WTC11 (cell line): ENCODE measurements at regions not wholly inside any gene's neighbourhood (a gene's known extent, or its start where the extent isn't known, plus 50 kb on each side); places are given as distances from the start of the nearest gene placed in this dataset.

Experiments
- HMGA2 ChIP-seq: fragments of 250-450 bp; sonication (Bioruptor Pico); IDR thresholded peaks from 2 replicates; pipeline ENCODE4 v1.4.0; 2021; ENCODE audit warnings: mild to moderate bottlenecking, moderate library complexity
- JUN ChIP-seq: sonication (generic); formaldehyde crosslinking; IDR thresholded peaks from 2 replicates; pipeline ENCODE4 v1.8.0; 2023; ENCODE audit warnings: mild to moderate bottlenecking, missing genetic modification reagents
- NFYB ChIP-seq: sonication (generic); formaldehyde crosslinking; conservative IDR thresholded peaks from 2 replicates; pipeline ENCODE4 v1.8.0; 2022; ENCODE audit warnings: low read depth, missing genetic modification reagents
- NR2C2 ChIP-seq: sonication (generic); formaldehyde crosslinking; IDR thresholded peaks from 2 replicates; pipeline ENCODE4 v1.8.0; 2022; ENCODE audit warnings: mild to moderate bottlenecking, missing genetic modification reagents
- SMAD4 ChIP-seq: sonication (generic); formaldehyde crosslinking; IDR thresholded peaks from 2 replicates; pipeline ENCODE4 v1.8.0; 2022; ENCODE audit warnings: mild to moderate bottlenecking, missing genetic modification reagents
- TCF7 ChIP-seq: sonication (generic); formaldehyde crosslinking; IDR thresholded peaks from 2 replicates; pipeline ENCODE4 v1.8.0; 2022; ENCODE audit warnings: mild to moderate bottlenecking, low read depth, missing genetic modification reagents, moderate library complexity
- TF ChIP-seq, protein P1 (sequence below): sonication (generic); formaldehyde crosslinking; IDR thresholded peaks from 2 replicates; pipeline ENCODE4 v1.8.0; 2022; ENCODE audit warnings: mild to moderate bottlenecking, missing genetic modification reagents
- TF ChIP-seq, protein P2 (sequence below): fragments of 200-600 bp; IDR thresholded peaks from 2 replicates; pipeline ENCODE4 v1.8.0; 2022; ENCODE audit warnings: antibody characterized with exemption
- TF ChIP-seq, protein P3 (sequence below): sonication (generic); formaldehyde crosslinking; IDR thresholded peaks from 2 replicates; pipeline ENCODE4 v1.8.1; 2023; ENCODE audit warnings: mild to moderate bottlenecking, moderate library complexity, missing genetic modification reagents
- TF ChIP-seq, protein P4 (sequence below): sonication (generic); formaldehyde crosslinking; conservative IDR thresholded peaks from 2 replicates; pipeline ENCODE4 v1.8.1; 2022; ENCODE audit warnings: mild to moderate bottlenecking, missing genetic modification reagents
- TF ChIP-seq, protein P5 (sequence below): sonication (generic); formaldehyde crosslinking; IDR thresholded peaks from 2 replicates; pipeline ENCODE4 v1.8.1; 2023; ENCODE audit warnings: mild to moderate bottlenecking, missing genetic modification reagents
- TF ChIP-seq, protein P6 (sequence below): sonication (generic); formaldehyde crosslinking; conservative IDR thresholded peaks from 2 replicates; pipeline ENCODE4 v1.8.1; 2023; ENCODE audit warnings: mild to moderate bottlenecking, low read depth, missing genetic modification reagents, moderate library complexity

DNA sequence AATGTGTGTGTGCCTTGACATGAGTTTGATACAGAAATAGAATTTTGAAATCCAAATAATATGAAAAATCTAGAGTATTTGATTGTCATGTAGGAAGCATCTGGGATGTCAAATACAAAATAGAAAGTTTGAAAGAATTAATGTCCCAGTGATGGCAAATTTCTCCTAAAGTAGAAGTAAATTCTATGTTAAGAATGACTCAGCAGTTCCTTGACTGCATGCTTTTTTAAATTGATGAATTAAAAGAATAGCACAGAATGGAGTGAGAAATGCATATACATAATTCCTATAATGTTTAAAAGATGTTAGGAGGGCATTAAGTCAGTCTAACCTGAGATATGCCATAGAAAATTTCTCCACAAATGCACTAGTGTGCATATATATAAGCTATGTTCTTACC lies 357.5 kb downstream of the TMEM182 start:
- TF ChIP-seq, protein P1, sequence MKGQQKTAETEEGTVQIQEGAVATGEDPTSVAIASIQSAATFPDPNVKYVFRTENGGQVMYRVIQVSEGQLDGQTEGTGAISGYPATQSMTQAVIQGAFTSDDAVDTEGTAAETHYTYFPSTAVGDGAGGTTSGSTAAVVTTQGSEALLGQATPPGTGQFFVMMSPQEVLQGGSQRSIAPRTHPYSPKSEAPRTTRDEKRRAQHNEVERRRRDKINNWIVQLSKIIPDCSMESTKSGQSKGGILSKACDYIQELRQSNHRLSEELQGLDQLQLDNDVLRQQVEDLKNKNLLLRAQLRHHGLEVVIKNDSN (CRISPR knock-in tag) = no peak
- TF ChIP-seq, protein P2, sequence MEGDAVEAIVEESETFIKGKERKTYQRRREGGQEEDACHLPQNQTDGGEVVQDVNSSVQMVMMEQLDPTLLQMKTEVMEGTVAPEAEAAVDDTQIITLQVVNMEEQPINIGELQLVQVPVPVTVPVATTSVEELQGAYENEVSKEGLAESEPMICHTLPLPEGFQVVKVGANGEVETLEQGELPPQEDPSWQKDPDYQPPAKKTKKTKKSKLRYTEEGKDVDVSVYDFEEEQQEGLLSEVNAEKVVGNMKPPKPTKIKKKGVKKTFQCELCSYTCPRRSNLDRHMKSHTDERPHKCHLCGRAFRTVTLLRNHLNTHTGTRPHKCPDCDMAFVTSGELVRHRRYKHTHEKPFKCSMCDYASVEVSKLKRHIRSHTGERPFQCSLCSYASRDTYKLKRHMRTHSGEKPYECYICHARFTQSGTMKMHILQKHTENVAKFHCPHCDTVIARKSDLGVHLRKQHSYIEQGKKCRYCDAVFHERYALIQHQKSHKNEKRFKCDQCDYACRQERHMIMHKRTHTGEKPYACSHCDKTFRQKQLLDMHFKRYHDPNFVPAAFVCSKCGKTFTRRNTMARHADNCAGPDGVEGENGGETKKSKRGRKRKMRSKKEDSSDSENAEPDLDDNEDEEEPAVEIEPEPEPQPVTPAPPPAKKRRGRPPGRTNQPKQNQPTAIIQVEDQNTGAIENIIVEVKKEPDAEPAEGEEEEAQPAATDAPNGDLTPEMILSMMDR = no peak
- TF ChIP-seq NFYB (CRISPR knock-in tag) (no peak), JUN (CRISPR knock-in tag) (no peak), TCF7 (CRISPR knock-in tag) (no peak), NR2C2 (CRISPR knock-in tag) (no peak), HMGA2 (CRISPR knock-in tag) (no peak), SMAD4 (CRISPR knock-in tag) (no peak)
- TF ChIP-seq, protein P3, sequence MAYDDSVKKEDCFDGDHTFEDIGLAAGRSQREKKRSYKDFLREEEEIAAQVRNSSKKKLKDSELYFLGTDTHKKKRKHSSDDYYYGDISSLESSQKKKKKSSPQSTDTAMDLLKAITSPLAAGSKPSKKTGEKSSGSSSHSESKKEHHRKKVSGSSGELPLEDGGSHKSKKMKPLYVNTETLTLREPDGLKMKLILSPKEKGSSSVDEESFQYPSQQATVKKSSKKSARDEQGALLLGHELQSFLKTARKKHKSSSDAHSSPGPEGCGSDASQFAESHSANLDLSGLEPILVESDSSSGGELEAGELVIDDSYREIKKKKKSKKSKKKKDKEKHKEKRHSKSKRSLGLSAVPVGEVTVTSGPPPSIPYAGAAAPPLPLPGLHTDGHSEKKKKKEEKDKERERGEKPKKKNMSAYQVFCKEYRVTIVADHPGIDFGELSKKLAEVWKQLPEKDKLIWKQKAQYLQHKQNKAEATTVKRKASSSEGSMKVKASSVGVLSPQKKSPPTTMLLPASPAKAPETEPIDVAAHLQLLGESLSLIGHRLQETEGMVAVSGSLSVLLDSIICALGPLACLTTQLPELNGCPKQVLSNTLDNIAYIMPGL (CRISPR knock-in tag) = no peak
- TF ChIP-seq, protein P4, sequence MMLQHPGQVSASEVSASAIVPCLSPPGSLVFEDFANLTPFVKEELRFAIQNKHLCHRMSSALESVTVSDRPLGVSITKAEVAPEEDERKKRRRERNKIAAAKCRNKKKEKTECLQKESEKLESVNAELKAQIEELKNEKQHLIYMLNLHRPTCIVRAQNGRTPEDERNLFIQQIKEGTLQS (CRISPR knock-in tag) = no peak
- TF ChIP-seq, protein P5, sequence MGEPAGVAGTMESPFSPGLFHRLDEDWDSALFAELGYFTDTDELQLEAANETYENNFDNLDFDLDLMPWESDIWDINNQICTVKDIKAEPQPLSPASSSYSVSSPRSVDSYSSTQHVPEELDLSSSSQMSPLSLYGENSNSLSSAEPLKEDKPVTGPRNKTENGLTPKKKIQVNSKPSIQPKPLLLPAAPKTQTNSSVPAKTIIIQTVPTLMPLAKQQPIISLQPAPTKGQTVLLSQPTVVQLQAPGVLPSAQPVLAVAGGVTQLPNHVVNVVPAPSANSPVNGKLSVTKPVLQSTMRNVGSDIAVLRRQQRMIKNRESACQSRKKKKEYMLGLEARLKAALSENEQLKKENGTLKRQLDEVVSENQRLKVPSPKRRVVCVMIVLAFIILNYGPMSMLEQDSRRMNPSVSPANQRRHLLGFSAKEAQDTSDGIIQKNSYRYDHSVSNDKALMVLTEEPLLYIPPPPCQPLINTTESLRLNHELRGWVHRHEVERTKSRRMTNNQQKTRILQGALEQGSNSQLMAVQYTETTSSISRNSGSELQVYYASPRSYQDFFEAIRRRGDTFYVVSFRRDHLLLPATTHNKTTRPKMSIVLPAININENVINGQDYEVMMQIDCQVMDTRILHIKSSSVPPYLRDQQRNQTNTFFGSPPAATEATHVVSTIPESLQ (CRISPR knock-in tag) = no peak
- TF ChIP-seq, protein P6, sequence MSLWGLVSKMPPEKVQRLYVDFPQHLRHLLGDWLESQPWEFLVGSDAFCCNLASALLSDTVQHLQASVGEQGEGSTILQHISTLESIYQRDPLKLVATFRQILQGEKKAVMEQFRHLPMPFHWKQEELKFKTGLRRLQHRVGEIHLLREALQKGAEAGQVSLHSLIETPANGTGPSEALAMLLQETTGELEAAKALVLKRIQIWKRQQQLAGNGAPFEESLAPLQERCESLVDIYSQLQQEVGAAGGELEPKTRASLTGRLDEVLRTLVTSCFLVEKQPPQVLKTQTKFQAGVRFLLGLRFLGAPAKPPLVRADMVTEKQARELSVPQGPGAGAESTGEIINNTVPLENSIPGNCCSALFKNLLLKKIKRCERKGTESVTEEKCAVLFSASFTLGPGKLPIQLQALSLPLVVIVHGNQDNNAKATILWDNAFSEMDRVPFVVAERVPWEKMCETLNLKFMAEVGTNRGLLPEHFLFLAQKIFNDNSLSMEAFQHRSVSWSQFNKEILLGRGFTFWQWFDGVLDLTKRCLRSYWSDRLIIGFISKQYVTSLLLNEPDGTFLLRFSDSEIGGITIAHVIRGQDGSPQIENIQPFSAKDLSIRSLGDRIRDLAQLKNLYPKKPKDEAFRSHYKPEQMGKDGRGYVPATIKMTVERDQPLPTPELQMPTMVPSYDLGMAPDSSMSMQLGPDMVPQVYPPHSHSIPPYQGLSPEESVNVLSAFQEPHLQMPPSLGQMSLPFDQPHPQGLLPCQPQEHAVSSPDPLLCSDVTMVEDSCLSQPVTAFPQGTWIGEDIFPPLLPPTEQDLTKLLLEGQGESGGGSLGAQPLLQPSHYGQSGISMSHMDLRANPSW (CRISPR knock-in tag) = no peak
